HG02973 (cell line): ENCODE measurements at regions not wholly inside any gene's neighbourhood (a gene's known extent, or its start where the extent isn't known, plus 50 kb on each side); places are given as distances from the start of the nearest gene placed in this dataset.

Source experiments
- ATAC-seq: cut with Tn5 transposase; IDR thresholded peaks from one replicate; pipeline ENCODE4 v1.9.1; 2021; ENCODE audit warnings: moderate library complexity; ENCODE audit not compliant: unreplicated experiment

- ATAC-seq, result no peak
These were observed 973.1 kb downstream of the TMEM182 start for GRCh38 chr2:103734911-103735310.

GRCh38 chr2:103738108-103738507 lies 976.3 kb downstream of the TMEM182 start:
- ATAC-seq, result no peak

DNA sequence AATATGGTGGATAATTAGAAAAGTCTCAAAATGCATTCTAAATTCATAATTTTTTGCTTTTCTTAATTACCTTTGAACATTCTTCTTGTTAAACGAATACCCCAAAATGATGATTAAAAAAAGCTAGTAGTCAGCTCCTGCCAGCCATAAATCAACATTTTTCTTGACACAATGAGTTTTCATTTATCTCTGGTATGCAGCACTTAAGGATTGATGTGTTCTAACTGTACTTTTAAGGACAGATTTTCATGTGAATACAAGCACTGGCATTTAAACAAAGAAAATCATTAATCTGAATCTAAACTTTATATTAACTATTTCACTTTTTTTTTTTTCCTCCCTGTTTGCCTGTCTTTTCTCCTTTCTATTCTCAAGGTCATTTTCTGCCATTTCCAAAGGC lies 976.8 kb downstream of the TMEM182 start:
- no peak for ATAC-seq

DNA sequence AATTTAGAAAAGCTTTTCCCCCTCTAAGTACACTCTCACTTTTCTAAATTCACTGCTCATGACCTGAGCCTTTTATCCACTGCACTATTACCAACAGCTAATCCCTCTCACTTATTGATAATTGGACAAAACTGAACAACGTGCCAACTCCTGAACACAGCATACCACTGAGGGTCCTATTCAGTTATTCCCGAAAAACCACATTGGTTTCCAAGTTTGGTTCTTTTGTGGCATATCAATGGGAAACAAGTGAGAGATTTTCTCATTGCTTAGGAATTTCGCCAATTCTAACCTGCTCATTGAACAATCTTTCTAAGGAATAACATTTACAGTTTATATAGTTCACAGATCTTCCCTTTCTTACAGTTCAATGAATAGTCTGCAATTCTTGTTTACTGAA lies 977.4 kb downstream of the TMEM182 start:
- no peak for ATAC-seq

DNA sequence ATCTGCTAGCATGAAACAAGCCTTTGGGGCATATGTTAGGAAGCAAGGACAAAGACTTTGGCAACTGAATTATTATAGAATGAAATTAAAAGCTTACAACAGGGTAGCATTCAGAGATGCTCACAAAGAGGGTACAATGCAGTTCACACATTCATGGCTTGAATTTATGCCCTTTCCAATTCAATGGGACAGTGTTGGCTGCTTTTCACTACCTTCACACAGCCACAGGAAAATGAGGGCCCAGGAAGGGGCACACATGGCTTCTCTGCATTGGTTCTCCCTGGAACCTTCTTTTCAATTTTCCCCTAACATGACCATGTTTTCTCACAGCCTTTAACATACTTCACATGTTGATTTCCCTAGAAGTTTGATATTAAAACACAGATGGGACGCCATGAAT lies 978.1 kb downstream of the TMEM182 start:
- no peak for ATAC-seq

- ATAC-seq, result no peak
These were observed 978.8 kb downstream of the TMEM182 start for GRCh38 chr2:103740631-103741030.

- ATAC-seq, result no peak
These were observed 981.4 kb downstream of the TMEM182 start for GRCh38 chr2:103743195-103743594.

- ATAC-seq, result no peak
These were observed 992.7 kb downstream of the TMEM182 start for GRCh38 chr2:103754530-103754929.

GRCh38 chr2:103773884-103774283 lies 1012.1 kb downstream of the TMEM182 start:
- ATAC-seq, result no peak

DNA sequence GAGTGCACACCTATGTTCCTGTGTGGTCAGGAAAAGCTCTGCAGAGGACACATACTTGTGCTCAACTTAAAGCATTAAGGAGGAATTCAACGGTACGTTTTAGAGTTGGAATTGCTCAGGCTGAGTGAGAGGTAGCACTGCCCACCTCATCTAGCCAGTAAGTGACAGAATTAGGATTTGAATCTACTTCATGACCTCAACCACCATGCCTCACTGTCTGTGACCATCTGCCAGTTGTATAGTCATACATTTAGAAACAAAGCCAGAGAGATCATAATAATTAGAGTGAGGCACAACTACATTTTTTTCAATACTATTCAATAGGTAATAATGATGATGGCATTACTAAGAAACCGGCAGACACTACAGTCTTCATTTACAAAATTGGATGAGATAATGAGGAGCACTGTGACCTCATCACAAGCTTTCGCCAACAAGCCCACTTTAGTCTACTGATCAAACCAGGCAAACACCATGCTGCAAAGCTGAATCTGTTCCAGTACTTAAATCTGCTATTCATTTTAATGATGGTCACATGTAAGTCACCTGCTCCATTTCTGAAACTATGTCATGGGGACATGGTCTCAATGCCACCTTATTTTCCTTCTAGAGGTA lies 1018.4 kb downstream of the TMEM182 start:
- no peak for ATAC-seq

DNA sequence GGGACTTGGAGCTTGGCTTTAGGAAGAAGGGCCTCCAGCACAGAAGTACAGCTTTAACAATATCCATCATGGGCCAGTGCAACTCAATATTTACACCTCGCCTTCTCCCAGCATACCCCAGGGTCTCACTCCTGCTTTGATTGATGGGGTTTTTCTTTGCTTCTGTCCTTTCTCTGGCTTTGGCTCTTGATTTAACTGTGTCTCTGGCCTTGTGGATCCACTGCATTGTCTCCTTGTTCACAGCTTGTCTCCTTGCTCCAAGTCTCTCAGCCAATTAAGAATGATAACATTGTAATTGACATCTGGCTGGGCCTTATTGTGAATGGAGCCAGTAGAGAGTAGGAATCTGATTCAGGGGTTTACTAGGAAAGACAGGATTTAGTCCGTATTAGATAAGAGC lies 1019.5 kb downstream of the TMEM182 start:
- no peak for ATAC-seq

DNA sequence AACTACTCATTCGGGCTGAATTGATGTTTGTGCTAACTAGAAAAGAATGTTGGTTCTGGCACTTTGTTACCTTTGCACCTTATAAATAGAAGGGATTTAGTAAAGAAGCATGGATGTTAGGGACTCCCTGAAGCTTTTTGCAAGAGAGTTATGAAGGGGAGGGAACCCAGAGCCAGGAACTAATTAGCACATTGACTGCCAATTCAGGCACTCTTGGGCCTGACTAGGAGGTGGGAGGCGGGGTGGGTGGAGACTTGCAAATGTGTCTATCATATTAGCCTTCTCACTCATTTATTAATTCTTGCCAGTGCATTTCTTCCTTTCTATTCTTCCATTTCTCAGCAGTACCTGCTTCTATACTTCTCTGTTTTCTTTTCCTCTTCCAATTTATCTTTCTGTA lies 1022.4 kb downstream of the TMEM182 start:
- no peak for ATAC-seq

- no peak for ATAC-seq
These were observed 1023.6 kb downstream of the TMEM182 start for GRCh38 chr2:103785432-103785831.

GRCh38 chr2:103785956-103786355 lies 1024.1 kb downstream of the TMEM182 start:
- no peak for ATAC-seq

DNA sequence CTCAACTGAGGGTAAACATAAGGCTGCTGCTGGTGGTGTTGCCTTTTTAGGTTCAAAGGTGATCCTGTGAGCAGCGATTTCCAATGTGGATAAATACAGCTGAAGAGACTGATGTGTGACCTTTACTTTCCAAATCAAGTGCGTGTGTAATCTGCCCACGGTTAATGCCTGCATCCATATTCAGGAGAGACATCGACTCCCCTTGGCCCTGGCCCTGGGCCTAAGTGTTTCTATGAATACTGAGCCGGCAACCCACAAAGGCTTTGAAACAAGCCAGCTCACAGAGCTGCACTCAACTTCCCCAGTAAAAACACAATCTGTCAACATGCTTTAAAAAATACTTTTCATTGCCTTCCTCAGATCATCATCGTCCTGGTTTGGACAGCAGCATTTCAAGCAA lies 1026.6 kb downstream of the TMEM182 start:
- no peak for ATAC-seq

DNA sequence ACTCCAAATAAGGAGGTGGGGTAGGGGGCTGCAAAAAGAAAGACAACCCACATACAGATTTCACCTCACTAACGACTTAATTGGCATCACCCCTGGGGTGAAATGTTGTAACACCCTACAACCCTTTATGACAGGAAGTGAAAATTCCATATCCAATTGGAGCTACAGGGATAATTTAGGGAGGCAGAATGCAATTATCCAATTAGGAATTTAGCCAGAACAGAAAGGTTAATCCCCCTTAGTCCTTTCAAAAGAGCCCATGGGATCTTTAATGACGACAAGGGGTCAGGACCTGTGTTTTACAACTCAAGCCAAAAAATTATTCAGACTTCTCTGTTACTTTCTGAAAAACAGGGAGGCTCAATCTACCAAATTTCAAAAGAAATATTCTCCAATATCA lies 1027.1 kb downstream of the TMEM182 start:
- ATAC-seq, result no peak

DNA sequence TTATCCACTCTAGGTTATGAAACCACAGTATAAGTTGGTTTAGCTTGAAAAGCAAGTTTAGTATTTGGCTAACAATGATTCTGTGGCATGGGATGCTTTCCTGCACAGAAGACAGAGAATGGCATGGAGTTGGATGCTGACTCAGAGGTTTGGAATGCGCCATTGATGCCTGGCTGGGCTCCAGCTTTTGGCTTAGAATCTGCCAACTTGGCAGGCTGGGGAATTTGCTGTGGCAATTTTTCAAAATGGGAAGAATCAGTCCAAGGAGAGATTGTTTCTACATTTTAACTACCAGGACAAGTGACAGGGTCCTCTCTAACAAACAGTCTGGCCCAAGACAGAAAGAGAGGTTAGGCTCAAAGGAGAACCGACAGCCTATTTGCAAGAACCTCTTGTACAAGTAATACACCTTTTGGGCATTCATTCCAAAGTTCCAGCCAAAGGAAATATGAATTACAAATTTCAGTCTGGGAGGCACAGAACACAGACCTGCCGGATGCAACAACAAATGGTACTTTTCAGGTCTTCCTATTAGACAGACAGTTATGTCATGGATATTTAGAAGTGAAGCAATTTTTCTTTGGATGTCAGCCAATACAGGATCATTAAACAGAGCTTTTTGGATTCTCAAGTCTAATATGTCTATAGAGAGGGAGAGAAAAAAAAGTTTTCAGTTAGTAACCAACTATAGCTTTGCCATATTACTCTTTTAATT lies 1027.7 kb downstream of the TMEM182 start:
- ATAC-seq, result no peak

GRCh38 chr2:103792042-103792441 lies 1030.2 kb downstream of the TMEM182 start:
- ATAC-seq, result no peak

GRCh38 chr2:103798291-103798690 lies 1036.5 kb downstream of the TMEM182 start:
- no peak for ATAC-seq

DNA sequence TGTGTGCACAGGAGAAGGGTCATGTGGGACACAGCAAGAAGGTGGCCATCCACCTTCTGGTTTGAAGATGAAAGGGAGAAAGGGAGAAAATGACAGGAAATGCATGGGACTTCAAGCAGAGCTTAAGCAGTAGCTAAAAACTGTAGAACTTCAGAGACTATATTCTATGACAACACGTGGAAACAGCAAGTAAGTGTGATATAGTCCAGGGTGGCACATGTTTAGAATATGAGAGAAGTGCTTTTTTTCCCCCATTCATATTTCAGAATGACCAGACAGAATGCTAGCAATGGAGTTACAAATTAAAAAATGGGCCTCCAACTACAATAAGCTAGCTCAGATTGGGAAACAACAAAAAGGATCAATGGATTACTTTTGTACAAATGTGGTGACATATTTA lies 1042.2 kb downstream of the TMEM182 start:
- no peak for ATAC-seq

DNA sequence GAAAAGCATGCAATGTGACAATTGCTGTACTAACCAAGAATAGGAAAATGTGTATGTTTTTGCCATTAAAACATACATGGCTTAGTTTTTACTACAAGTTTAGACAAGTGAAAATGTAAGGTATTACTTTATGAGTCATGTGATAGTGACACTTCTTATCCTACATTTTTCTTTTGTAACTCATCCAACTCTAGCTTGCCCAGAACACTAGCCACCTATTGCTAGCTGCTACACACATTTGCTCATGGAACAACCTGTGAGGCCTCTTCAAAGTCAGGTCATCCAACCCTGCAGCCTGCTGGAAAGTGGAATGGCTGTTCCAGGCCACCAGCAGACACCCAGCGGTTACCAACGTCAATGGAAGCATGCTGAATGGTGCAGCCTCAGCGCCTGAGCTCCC lies 1043.9 kb downstream of the TMEM182 start:
- no peak for ATAC-seq

- ATAC-seq, result no peak
These were observed 1045.1 kb upstream of the POU3F3 start for GRCh38 chr2:103808814-103809213.

- ATAC-seq, result no peak
These were observed 1044.5 kb upstream of the POU3F3 start for GRCh38 chr2:103809415-103809814.
